Right ventricle myocardium inferior (tissue), 1 donor: ENCODE measurements at regions not wholly inside any gene's neighbourhood (a gene's known extent, or its start where the extent isn't known, plus 50 kb on each side); places are given as distances from the start of the nearest gene placed in this dataset.
"Not testable (repeated sequence)": the region's sequence is repeated elsewhere in the genome, so short reads cannot be mapped to it uniquely, and the experiment has no call there.

Source experiments
- ATAC-seq: fragments of 200-7000 bp; cut with Tn5 transposase; one replicate; pipeline ENCODE4 v1.9.1; 2020; ENCODE audit warnings: mild to moderate bottlenecking, moderate library complexity
- DNase-seq: peaks from one replicate; pipeline ENCODE4 v3.0.0; 2021; ENCODE audit errors: missing footprints
- intact Hi-C: fragments of 100-400 bp; cut with DNase I; formaldehyde crosslinking; loops from one replicate; pipeline ENCODE4 v1.11.0; 2022
- donor health status: DM: no; HTN: yes; CAD: no; lungs with severe emphysema.

DNA sequence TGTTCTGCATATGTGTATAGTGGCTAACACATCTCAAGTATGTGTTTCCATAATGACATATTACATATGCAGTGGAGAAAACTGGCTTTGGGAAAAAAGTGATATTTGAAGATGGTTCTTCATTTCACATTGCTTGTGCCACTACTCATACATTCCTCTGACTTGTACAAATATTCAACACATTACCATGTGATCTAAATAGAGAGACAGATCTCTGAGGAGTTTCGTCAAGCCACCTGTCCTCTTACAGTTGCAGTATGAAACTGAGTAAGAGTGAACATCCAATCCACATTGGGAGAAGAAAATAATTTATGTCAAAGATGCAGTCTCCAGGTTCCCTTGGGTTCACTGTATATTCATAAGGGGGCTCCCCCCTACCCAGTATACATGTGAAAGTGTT lies 123.9 kb downstream of the KDR start:
- intact Hi-C loops, result loop anchor here (5.0 kb wide), 1 partner anchor 81 kb away; no protein-coding TSS in a partner anchor
- DNase-seq (no peak), ATAC-seq (no peak)

GRCh38 chr4:54999003-54999402 lies 126.4 kb downstream of the KDR start:
- intact Hi-C loops, result loop anchor here (1.0 kb wide), 1 partner anchor 321 kb away; no protein-coding TSS in a partner anchor
- DNase-seq (no peak), ATAC-seq (peak; percentile 60)

- ATAC-seq, intact Hi-C loops: not testable (repeated sequence)
Observed at GRCh38 chr4:54993473-54994026, 131.8 kb downstream of the KDR start.

DNA sequence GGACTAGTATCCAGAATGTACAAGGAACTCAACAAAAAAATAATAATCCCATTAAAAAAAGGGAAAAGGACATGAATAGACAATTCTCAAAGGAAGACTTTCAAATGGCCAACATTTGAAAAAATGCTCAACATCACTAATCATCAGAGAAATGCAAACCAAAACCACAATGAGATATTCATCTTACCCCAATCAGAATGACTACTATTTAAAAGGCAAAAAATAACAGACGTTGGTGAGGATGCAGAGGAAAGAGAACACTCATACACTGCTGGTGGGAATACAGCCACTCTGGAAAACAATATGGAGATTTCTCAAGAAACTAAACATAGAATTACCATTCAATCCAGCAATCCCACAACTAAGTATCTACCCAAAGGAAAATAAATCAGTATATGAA lies 133.1 kb downstream of the KDR start:
- DNase-seq, result no peak
- intact Hi-C loops, result no loop called here
- ATAC-seq, result no peak

More at GRCh38 chr4:54993473-54994026, 131.8 kb downstream of the KDR start:
- not testable (repeated sequence) for DNase-seq

GRCh38 chr4:54988655-54989054 lies 136.7 kb downstream of the KDR start:
- intact Hi-C loops, result no loop called here
- ATAC-seq, result no peak

GRCh38 chr4:54986095-54986846 lies 139.1 kb downstream of the KDR start:
- DNase-seq (no peak), ATAC-seq (no peak)
- intact Hi-C loops, result no loop called here

More at GRCh38 chr4:54988655-54989054, 136.7 kb downstream of the KDR start:
- DNase-seq, result no peak

DNA sequence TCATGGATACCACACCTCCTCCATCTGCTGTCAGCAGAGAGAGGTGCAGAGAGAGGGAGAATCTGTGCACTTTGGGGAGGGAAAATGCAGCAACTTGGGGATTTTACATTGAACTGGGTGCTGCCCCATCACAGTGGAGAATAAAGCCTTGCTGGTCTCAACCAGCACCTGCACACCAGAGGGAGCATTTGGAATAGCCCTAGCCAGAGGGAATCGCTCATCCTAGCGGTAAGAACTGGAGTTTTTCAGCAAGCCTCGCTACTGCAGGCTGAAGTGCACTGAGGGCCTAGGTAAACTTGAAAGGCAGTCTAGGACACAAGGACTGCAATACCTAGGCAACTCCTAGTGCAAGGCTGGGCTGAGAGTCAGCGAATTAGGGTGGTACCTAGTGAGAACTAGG lies 148.7 kb downstream of the KDR start:
- intact Hi-C loops, result no loop called here
- DNase-seq, result no peak
- ATAC-seq, result no peak

DNA sequence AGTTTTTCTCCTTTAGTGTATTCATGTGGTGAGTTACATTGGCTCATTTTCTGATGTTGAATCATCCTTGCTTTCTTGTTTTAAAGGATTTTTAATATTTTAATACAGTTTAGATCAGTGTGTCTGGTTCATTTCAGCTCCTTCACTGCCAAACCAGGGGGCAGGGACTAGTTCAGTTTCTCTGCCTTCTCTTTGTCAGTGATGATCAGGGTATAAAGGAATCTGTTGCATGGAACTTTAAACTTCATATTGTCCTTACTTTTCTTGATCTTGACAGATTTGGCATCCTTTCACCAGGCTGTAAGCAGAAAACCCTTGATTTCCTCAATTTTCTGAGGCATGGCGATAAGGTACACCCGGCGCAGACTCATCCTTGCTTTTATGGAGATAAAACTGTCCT lies 149.4 kb downstream of the KDR start:
- no peak for DNase-seq
- no peak for ATAC-seq
- intact Hi-C loops, result no loop called here

GRCh38 chr4:54973784-54974183 lies 151.6 kb downstream of the KDR start:
- ATAC-seq (no peak), DNase-seq (no peak)
- intact Hi-C loops, result no loop called here

GRCh38 chr4:54971474-54971950 lies 153.9 kb downstream of the KDR start:
- DNase-seq (no peak), ATAC-seq (peak; percentile 79)
- intact Hi-C loops, result loop anchor here (2.0 kb wide), 2 partner anchors 349 to 581 kb away; no protein-coding TSS in a partner anchor

DNA sequence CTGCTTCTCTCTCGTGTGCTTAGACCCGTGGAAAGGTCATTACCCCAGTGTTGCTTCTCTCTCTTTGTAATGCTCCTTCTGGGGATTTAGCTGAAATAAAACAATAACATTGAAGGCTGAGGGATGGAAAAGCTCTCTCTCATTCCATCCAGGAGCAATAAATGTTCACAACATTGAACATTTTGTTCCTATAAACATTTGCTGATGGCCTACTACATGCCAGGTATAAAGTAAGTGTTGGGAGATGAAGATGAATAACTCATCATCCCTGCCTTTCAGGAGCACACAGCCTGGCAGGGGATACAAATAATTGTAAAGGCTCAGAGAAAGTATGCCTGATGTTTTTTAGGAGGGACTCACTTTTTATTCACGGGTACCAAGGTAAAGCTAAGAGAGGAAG lies 158.1 kb downstream of the KDR start:
- no peak for DNase-seq
- intact Hi-C loops, result no loop called here
- no peak for ATAC-seq

DNA sequence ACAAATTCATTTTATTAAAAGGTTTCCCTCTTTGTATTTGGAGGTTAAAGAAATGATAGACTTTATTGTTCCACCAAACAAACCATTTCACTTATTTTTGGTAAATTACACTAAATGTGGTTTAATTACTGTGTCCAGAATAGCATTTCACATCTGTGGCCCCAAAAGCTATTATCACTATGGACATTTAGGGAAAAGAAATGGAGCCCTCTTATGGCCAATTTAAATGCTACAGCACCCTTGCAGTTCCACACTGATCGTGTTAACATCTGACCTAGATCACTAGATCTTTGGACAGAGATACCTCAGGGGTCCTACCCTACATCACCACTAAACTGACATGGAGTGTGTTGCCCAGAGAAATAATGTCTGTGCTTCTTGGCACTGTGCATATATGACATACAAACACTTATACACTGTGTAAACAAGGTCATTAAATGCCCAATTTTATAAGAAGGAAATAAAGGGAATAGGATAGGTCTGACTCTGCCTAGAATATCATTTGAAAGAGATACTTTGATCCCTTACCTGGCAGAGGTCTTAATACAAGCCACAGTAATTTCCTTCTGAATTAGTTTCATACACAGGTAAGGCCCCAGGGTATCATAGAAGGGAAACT lies 163.9 kb downstream of the KDR start:
- no peak for ATAC-seq
- intact Hi-C loops, result loop anchor here (5.0 kb wide), 1 partner anchor 639 kb away; no protein-coding TSS in a partner anchor
- DNase-seq, result no peak

GRCh38 chr4:54959651-54960116 lies 165.7 kb downstream of the KDR start:
- no peak for ATAC-seq
- DNase-seq, result no peak
- intact Hi-C loops, result loop anchor here (5.0 kb wide), 1 partner anchor 637 kb away; no protein-coding TSS in a partner anchor

GRCh38 chr4:54959131-54959530 lies 166.3 kb downstream of the KDR start:
- DNase-seq (no peak), ATAC-seq (no peak)
- intact Hi-C loops, result no loop called here

DNA sequence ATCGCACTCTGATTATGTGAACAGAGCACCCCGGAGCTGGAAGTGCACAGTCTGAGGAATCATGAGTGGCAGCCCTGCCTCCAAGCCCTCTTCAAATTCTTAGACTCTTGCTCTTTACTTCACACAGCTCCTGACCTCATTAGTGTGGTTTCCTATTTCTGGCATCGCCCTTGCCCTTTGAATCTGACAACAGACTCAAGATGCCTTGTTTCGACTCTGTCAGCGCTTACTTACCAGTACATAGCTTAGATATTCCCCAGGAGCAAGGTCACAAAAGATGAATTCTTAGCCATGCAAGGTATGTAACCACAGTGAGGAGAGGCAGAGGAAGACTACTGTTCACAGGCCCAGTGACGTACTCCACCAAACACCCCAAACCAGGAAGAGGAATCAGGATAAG lies 167.2 kb downstream of the KDR start:
- intact Hi-C loops, result no loop called here
- DNase-seq (no peak), ATAC-seq (no peak)

DNA sequence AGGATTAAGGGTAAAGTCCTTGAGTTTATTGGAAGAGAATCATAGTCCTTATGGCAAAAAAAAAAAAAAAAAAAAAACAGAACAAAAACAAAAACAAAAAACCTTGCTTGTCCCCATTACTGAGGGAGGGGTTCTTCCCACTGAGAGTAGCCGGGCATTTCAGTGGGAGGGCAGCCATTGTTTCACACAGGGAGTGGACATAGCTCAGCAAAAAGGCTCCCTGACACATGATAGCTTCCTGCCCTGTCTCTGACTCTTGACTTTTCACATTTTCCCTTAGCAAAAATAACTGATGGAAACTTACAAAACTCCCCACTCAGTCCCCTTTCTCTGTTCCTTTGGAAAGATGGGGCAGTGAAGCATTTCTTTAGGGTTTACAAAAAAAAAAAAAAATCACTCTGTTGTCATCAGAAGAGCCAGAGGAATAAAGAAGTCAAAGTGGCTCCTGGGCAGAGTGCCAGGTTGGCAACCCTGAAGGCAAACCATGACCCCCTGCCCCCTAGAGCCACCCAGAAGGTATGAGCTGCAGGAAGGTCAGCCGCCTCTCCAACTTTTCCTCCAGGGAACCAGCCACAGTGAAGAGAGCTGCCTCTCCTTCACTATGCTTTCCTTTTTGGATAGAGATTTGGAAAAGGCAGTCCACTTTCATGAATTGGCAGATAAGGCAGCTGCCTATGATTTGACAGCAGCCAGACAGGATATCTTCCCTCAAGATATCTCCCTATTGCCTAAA lies 170.6 kb downstream of the KDR start:
- DNase-seq, result no peak
- intact Hi-C loops, result no loop called here
- peak; percentile 54 for ATAC-seq

GRCh38 chr4:54946741-54947140 lies 178.7 kb downstream of the KDR start:
- ATAC-seq, result no peak
- intact Hi-C loops, result loop anchor here (5.0 to 10.0 kb wide), 3 partner anchors 162 to 624 kb away; no protein-coding TSS in a partner anchor
- DNase-seq, result no peak

- peak; percentile 39 for ATAC-seq
- intact Hi-C loops, result loop anchor here (5.0 to 10.0 kb wide), 3 partner anchors 161 to 624 kb away; no protein-coding TSS in a partner anchor
- DNase-seq, result no peak
Observed at GRCh38 chr4:54945838-54946237, 179.6 kb downstream of the KDR start.

- intact Hi-C loops, result loop anchor here (10.0 kb wide), 2 partner anchors 158 to 278 kb away; no protein-coding TSS in a partner anchor
- DNase-seq, result no peak
- no peak for ATAC-seq
Observed at GRCh38 chr4:54942721-54943120, 182.7 kb downstream of the KDR start.
